NCI-H526 (cell line): ENCODE measurements at regions not wholly inside any gene's neighbourhood (a gene's known extent, or its start where the extent isn't known, plus 50 kb on each side); places are given as distances from the start of the nearest gene placed in this dataset.
"Not testable (repeated sequence)": the region's sequence is repeated elsewhere in the genome, so short reads cannot be mapped to it uniquely, and the experiment has no call there.

ENCODE experiments used
- DNase-seq, 2 experiments: peaks; one replicate each; lab custom pipeline; 2025; lab: John Stamatoyannopoulos, UW

DNA sequence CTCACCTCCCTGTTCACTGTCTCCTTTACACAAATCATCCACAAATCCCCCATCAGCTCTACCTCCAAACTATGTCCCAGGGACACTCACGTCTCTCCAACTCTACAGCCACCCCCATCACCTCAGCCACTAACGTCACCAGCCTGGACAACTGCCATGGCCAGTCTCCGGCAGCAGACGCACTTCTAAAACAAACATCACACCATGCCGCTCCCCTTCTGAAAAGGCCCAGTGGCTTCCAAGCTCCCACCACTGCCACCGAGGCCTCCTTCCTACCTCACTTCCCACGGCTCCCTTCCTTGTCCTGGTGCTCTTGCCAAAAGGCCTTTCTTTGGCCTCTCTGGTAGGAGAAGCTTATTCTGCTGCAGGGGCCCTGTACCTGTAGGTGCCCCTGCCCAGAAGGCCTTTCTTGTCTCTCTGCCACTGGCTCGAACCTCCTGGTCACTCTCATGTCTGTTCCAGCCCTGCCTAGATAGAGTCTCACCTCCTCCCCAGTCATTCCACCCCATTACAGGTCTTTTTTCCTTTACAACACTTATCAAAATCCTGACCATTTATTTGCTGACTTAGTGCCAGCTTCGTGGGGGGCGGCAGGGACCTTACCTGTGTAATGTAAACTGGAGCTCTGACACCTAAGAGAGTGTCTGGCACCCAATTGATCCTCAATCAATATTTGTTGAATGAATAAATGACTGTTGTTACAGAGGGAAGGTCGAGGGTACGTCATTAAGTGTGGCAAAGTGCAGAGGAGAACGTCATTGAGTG is 304.2 kb downstream of the GOLGA6L6 start:
- DNase-seq: not testable (repeated sequence)

- not testable (repeated sequence) for DNase-seq
Measured at GRCh38 chr15:20235728-20236127, 305.9 kb downstream of the GOLGA6L6 start.

- not testable (repeated sequence) for DNase-seq
Measured at GRCh38 chr15:20234006-20234540, 307.5 kb downstream of the GOLGA6L6 start.

DNA sequence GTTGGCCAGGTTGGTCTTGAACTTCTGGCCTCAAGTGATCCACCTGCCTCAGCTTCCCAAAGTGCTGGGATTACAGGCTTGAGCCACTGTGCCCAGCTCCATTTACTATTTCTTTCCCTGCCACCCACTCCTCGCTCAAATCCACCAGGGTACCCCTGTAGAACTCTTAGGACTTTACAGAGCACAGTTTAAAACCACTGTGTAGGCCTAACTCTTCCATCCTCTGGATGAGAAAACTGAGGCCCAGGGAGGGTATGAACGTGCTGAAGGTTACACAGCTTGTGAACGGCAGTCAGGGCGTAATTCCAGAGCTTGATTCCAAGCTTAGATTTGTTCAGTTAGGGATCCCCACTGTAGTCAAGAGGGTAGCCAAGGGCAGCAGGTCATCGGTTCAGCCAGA is 309.1 kb downstream of the GOLGA6L6 start:
- not testable (repeated sequence) for DNase-seq

DNA sequence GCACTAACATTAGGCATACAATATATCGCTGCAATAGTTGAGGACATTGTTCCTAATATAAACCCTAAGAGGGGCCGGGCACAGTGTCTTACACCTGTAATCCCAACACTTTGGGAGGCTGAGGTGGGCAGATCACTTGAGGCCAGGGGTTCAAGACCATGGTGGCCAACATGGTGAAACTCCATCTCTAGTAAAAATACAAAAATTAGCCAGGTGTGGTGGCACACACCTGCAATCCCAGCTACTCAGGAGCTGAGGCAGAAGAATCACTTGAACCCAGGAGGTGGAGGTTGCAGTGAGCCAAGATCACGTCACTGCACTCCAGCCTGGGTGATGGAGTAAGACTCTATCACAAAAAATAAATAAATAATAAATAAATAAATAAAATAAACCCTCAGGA is 310.9 kb downstream of the GOLGA6L6 start:
- not testable (repeated sequence) for DNase-seq

DNA sequence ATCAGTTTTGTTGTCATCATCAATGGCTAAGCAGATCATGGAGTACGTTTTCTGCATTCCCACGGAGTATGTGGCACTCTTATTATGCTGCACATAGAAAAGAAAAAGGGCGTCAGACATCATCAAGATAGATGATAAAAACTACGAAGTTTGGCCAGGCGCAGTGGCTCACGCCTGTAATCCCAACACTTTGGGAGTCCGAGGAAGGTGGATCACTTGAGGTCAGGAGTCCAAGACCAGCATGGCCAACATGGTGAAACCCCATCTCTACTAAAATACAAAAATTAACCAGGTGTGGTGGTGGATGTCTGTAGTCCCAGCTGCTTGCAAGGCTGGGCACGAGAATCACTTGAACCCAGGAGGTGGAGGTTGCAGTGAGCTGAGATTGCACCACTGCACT is 312.8 kb downstream of the GOLGA6L6 start:
- not testable (repeated sequence) for DNase-seq

DNA sequence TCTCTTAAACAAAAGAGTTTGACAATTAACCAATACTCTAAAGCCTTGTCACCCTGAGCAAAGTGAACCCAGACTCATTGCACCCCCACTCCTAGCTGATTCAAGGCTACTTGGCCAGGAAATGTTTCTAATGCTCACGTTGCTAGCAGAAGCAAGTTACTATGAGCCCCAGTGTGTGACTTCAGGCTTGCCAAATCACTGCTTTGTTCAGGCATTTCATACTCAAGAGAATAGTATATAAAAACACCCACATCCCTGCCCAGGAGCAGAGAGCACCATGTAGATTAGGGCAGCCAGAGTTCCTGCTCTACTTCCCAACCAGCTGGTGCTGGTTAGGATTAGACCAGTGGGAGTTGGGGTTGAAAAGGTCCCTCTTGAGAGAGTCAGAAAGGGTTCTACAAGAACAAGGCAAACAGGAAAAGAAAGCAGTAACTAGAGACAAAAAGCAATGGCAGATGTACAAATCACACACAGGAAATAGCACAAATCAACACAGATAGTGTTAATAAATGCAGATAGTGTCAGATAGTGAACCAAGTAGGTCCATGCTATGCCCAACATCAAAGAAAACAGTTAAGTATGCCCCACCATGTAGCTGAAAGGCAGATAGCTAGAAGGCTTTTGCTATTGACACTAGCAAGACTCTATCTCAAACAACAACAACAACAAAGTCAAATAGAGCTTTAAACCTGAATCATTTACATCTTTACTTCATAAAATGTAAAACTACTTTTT is 314.3 kb downstream of the GOLGA6L6 start:
- DNase-seq: not testable (repeated sequence)

DNA sequence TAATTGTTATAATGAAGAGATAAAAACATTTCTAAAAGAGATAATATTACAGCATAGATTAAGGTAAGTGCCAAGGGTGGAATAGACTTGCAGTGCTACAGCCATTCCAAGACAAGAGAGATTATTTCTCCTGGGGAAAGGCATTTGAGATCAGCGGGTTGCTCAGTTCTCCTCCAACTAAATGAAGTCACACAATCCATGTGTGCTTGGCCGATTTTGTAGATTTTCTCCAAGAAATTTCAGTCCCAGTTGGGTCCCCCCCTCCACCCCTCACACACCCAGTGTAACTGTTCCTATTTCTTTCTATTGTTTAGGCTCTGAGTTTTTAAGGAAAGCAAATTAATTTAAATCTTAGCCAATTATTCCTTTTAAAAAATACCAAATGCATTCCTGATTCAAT is 315.1 kb downstream of the GOLGA6L6 start:
- not testable (repeated sequence) for DNase-seq

DNA sequence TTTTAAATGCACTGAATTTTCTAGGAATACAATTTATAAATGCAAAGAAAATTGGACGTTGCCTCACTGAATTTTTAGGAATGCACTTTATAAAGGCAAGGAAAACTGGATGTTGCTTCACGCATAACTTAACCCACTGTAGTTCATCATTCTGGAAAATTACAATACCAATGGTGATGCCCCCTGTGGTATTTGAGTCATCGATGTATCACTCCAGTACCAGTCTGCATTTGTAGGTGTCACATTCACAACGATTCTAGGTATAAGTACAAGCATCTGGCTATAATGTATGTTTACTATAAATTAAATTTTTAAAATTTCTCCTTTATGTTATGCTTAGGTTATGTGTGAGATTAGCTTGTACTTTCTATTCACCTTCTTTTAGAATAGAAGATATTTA is 320.5 kb downstream of the GOLGA6L6 start:
- not testable (repeated sequence) for DNase-seq

GRCh38 chr15:20219171-20219570 is 322.4 kb downstream of the GOLGA6L6 start:
- not testable (repeated sequence) for DNase-seq

- not testable (repeated sequence) for DNase-seq
Measured at GRCh38 chr15:20215700-20216099, 325.9 kb downstream of the GOLGA6L6 start.

- DNase-seq: not testable (repeated sequence)
Measured at GRCh38 chr15:20214101-20214500, 327.5 kb downstream of the GOLGA6L6 start.

- DNase-seq: not testable (repeated sequence)
Measured at GRCh38 chr15:20211508-20211907, 330.1 kb downstream of the GOLGA6L6 start.

DNA sequence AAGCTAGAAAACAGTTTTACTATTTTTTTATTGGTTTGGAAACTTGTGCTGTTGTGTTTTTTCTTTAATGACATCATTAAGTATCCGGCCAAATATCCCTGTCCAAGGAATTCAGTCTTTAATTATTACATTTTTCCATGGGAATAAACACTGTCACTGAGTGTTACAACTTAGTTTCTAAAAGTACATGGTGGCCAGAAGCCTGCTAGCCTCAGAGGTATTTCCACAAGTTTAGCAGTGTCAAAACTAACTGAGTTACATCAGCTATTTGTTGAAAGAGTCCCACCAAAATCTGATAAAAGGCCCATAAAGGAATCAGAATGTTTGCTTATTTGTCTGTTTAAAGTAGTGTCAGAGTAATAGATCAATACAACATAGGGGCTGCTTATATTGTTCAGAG is 331.6 kb downstream of the GOLGA6L6 start:
- DNase-seq: not testable (repeated sequence)

DNA sequence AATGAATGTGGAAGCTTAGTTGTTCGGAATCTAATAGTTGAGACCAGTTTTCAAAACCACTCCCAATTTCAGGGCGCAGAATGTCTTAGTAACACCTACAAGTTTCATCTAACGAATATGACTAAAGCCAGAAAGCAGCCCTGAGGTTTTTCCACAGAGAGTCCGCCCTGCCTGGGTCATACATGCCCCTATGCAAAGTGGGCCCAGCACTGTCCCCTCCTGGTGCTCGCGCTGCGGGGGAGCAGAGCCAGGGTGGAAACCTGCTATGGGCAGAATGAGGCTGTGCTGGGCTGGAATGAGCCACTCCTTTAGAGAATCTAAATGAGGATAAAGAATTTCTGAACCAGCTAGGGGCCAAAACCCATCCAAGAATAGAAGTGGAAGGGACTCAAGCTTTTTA is 334.0 kb downstream of the GOLGA6L6 start:
- not testable (repeated sequence) for DNase-seq

DNA sequence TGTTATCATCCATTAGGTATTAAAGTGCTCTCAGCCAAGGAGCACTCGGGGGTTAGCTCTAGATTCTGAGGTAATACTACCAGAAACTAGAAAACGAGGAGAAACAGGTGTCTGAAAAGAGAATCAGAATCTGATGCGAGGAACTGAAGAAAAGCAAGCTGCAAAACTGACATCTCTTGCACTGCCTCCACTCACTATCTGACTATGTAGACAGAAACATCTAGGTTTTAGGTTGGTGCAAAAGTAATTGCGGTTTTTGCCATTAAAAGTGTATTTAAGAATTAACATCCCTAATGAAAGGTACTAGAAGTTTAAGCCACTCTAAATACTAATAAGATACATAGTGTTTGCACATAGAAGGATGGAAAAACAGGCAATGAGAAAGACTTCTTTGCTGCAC is 334.4 kb downstream of the GOLGA6L6 start:
- DNase-seq: not testable (repeated sequence)

- DNase-seq: not testable (repeated sequence)
Measured at GRCh38 chr15:20204177-20204866, 337.3 kb downstream of the GOLGA6L6 start.

DNA sequence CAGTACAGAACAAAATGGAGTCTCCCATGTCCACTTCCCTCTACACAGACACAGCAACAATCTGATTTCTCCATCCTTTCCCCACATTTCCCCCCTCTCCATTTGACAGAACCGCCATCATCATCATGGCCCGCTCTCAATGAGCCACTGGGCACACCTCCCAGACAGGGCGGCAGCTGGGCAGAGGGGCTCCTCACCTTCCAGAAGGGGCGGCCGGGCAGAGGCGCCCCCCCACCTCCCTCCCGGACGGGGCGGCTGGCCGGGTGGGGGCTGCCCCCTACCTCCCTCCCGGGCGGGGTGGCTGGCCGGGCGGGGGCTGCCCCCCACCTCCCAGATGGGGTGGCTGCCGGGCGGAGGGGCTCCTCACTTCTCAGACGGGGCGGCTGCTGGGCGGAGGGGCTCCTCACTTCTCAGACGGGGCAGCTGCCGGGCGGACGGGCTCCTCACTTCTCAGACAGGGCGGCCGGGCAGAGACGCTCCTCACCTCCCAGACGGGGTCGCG is 337.9 kb downstream of the GOLGA6L6 start:
- DNase-seq: not testable (repeated sequence)

DNA sequence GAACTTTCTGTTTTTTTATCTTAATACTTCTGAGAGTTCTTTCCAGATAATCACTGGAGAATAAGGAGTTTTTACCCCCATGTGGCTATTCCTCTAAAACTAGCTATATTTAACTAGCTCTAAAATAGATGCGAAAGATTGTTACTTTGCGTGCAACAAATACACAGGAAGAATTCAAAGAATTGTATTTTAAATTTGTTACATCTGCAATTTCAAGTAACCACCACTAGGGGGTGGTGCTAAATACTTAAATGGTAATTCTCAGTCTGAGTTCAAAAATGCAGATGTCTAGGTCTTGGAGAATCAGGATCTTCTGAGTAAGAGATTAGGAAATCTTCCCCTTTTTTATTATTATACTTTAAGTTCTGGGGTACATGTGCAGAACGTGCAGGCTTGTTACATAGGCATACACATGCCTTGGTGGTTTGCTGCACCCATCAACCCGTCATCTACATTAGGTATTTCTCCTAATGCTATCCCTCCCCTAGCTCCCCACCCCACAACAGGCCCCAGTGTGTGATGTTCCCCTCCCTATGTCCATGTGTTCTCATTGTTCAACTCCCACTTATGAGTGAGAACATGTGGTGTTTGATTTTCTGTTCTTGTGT is 346.9 kb downstream of the GOLGA6L6 start:
- DNase-seq: not testable (repeated sequence)

- not testable (repeated sequence) for DNase-seq
Measured at GRCh38 chr15:20192982-20193929, 348.3 kb downstream of the GOLGA6L6 start.
